AG09319 (cell line): ENCODE measurements at regions not wholly inside any gene's neighbourhood (a gene's known extent, or its start where the extent isn't known, plus 50 kb on each side); places are given as distances from the start of the nearest gene placed in this dataset.
"Not testable (repeated sequence)": the region's sequence is repeated elsewhere in the genome, so short reads cannot be mapped to it uniquely, and the experiment has no call there.

Source experiments
- DNase-seq: peaks from one replicate; pipeline ENCODE4 v3.0.0-alpha.2; 2010; ENCODE audit warnings: low read depth; ENCODE audit errors: extremely low read depth
- CTCF ChIP-seq: IDR thresholded peaks from 2 replicates; pipeline ENCODE4 v1.5.1; 2011; ENCODE audit warnings: low read depth, mild to moderate bottlenecking, inconsistent platforms, low read length, moderate library complexity

GRCh38 chr7:32694182-32694581 is 197.4 kb downstream of the KBTBD2 start:
- TF ChIP-seq CTCF: no peak
- DNase-seq: no peak

- not testable (repeated sequence) for DNase-seq
Measured at GRCh38 chr7:32691965-32692815, 196.9 kb downstream of the AVL9 start.

- DNase-seq: not testable (repeated sequence)
Measured at GRCh38 chr7:32688092-32688491, 192.8 kb downstream of the AVL9 start.

GRCh38 chr7:32681174-32681518 is 185.9 kb downstream of the AVL9 start:
- no peak for DNase-seq
- TF ChIP-seq CTCF: no peak

GRCh38 chr7:32680259-32681173 is 185.2 kb downstream of the AVL9 start:
- TF ChIP-seq CTCF: no peak
- peak; percentile 20 for DNase-seq

- DNase-seq: no peak
- no peak for TF ChIP-seq CTCF
Measured at GRCh38 chr7:32679192-32679591, 183.9 kb downstream of the AVL9 start.

- DNase-seq: no peak
- no peak for TF ChIP-seq CTCF
Measured at GRCh38 chr7:32677593-32677992, 182.3 kb downstream of the AVL9 start.

GRCh38 chr7:32676249-32676941 is 181.1 kb downstream of the AVL9 start:
- no peak for TF ChIP-seq CTCF
- no peak for DNase-seq
